A673 (cell line): ENCODE measurements at regions not wholly inside any gene's neighbourhood (a gene's known extent, or its start where the extent isn't known, plus 50 kb on each side); places are given as distances from the start of the nearest gene placed in this dataset.

Source experiments
- BruUV-seq: library from RNA; stranded (reverse); fragments of 400-500 nt; replicated peaks from 2 replicates; lab custom pipeline; 2021; lab: Mats Ljungman, UMichigan
- CTCF ChIA-PET: fragments of 300-600 bp; sonication (Branson Sonifier 250); formaldehyde crosslinking; loops from one replicate; lab custom pipeline; 2022; ENCODE audit warnings: antibody characterized with exemption; lab: Charles Lee
- POLR2A ChIA-PET: fragments of 300-600 bp; sonication (Branson Sonifier 250); formaldehyde crosslinking; loops from one replicate; lab custom pipeline; 2022; ENCODE audit warnings: antibody characterized with exemption; ENCODE audit not compliant: low non-redundant PET; lab: Charles Lee
- DNase-seq: peaks from one replicate; pipeline ENCODE4 v3.0.0-alpha.2; 2015; ENCODE audit warnings: low spot score
- H3K27ac ChIP-seq: fragments of 200-600 bp; sonication (generic); 2 replicates; pipeline ENCODE4 v1.5.1; 2016; ENCODE audit warnings: mixed run types, low read depth, mild to moderate bottlenecking, mixed read lengths, antibody characterized with exemption, low read length; ENCODE audit not compliant: poor library complexity, severe bottlenecking
- H3K27me3 ChIP-seq: fragments of 200-600 bp; sonication (generic); replicated peaks from 2 replicates; pipeline ENCODE4 v1.6.1; 2017; ENCODE audit warnings: mixed run types, low read depth, mild to moderate bottlenecking, mixed read lengths, antibody characterized with exemption, low read length; ENCODE audit not compliant: insufficient read depth, poor library complexity
- H3K36me3 ChIP-seq: fragments of 200-600 bp; sonication (generic); 2 replicates; pipeline ENCODE4 v1.6.1; 2016; ENCODE audit warnings: mixed run types, mild to moderate bottlenecking, mixed read lengths, antibody characterized with exemption, low read length; ENCODE audit not compliant: insufficient read depth, poor library complexity, severe bottlenecking
- H3K4me1 ChIP-seq: fragments of 200-600 bp; sonication (generic); 2 replicates; pipeline ENCODE4 v1.6.1; 2017; ENCODE audit warnings: mixed run types, mild to moderate bottlenecking, mixed read lengths, antibody characterized with exemption, low read length; ENCODE audit not compliant: insufficient read depth, poor library complexity, severe bottlenecking
- H3K4me3 ChIP-seq: fragments of 200-600 bp; sonication (generic); 2 replicates; pipeline ENCODE4 v1.5.1; 2016; ENCODE audit warnings: low read depth, mixed run types, mild to moderate bottlenecking, mixed read lengths, low read length; ENCODE audit not compliant: poor library complexity, severe bottlenecking
- H3K9me3 ChIP-seq: fragments of 200-600 bp; sonication (generic); 2 replicates; pipeline ENCODE4 v1.6.1; 2016; ENCODE audit warnings: mixed run types, low read depth, mild to moderate bottlenecking, mixed read lengths, antibody characterized with exemption, low read length; ENCODE audit not compliant: poor library complexity, severe bottlenecking
- CTCF ChIP-seq: fragments of 300-800, 200-600 bp; sonication (generic); conservative IDR thresholded peaks from 2 replicates; pipeline ENCODE4 v1.5.1; 2017; ENCODE audit warnings: low read depth, mild to moderate bottlenecking, antibody characterized with exemption, low read length, moderate library complexity, mixed read lengths
- EZH2 ChIP-seq: fragments of 200-600 bp; sonication (generic); IDR thresholded peaks from 2 replicates; pipeline ENCODE4 v1.6.1; 2017; ENCODE audit warnings: borderline replicate concordance, low read depth, mild to moderate bottlenecking, mixed read lengths, antibody characterized with exemption, low read length; ENCODE audit not compliant: poor library complexity, severe bottlenecking
- intact Hi-C: fragments of 100-400 bp; cut with micrococcal nuclease; formaldehyde crosslinking; loops from one replicate; pipeline ENCODE4 v1.10.0; 2022; ENCODE audit not compliant: unreplicated experiment

GRCh38 chr18:58814317-58814716, 50.4 kb upstream of the ZNF532 start:
- ChIA-PET POLR2A (no interaction called here), CTCF (no interaction called here)
- Histone ChIP-seq H3K27me3 (no peaks in the 10 kb centered on the region), H3K27ac (no peak overlapping the region), H3K36me3 (no peaks in the 10 kb centered on the region), H3K4me3 (no peak overlapping the region), H3K9me3 (no peaks in the 10 kb centered on the region), H3K4me1 (no peaks in the 10 kb centered on the region)
- TF ChIP-seq CTCF, result no peak
- no peak for TF ChIP-seq EZH2
- intact Hi-C loops, result no loop called here
- no peak for DNase-seq
- no TSS peak for BruUV-seq
